Muscle of arm (tissue), 1 donor: ENCODE measurements at regions not wholly inside any gene's neighbourhood (a gene's known extent, or its start where the extent isn't known, plus 50 kb on each side); places are given as distances from the start of the nearest gene placed in this dataset.
A peak's percentile ranks its signal among the peaks of the same experiment; 100 is the strongest.

Source experiments
- DNase-seq: peaks from one replicate; pipeline ENCODE4 v3.0.0-alpha.2; 2013

DNA sequence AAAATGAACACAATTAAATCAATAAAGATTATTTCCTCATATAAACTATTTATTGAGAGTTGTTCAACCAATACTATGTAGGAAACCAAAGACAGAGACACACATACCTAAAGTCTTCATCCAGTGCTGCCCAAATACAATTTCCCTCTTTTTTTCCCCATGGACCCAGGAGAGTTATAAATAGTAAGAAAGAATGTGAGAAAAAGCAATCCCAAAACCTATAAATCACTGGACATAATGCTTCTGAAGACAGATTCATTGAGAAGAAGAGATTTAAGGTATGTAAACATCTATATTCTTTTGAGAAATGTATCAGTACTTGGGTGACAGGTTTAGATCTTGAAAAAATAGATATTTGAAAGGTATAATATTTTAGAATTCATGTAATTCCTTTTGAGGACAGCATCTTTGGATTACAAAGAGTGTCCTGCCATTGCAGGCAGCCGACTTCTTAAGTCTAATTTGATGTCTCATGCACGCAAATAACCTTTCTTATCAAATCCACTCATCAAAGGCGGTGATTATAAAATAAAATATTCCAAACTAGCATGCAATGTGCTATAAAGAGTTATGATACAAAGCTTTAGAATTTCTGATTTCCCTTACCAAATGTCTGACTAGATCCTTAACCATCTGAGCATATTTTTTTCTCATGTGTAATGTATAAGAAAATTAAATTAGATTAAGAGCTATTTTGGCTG lies 739.4 kb downstream of the LIG4 start:
- DNase-seq, result no peak

DNA sequence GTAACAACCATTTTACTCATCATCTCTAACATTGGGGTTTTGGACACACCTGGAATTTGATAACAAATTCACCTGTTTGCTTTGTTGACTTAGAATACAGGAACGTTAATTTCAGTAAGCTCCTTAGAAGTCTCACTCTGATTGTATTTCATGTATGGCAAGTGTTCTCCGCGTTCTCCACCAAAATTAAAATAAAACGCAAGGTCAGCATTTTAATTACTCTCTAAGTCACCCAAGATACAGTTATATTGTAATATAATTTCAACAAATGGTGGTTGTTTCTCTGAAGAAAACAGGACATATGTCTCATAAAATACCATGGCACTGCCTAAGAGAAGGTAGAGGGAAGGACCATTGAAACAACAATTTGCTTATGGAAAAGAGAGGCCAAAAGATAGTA lies 742.1 kb downstream of the LIG4 start:
- no peak for DNase-seq

DNA sequence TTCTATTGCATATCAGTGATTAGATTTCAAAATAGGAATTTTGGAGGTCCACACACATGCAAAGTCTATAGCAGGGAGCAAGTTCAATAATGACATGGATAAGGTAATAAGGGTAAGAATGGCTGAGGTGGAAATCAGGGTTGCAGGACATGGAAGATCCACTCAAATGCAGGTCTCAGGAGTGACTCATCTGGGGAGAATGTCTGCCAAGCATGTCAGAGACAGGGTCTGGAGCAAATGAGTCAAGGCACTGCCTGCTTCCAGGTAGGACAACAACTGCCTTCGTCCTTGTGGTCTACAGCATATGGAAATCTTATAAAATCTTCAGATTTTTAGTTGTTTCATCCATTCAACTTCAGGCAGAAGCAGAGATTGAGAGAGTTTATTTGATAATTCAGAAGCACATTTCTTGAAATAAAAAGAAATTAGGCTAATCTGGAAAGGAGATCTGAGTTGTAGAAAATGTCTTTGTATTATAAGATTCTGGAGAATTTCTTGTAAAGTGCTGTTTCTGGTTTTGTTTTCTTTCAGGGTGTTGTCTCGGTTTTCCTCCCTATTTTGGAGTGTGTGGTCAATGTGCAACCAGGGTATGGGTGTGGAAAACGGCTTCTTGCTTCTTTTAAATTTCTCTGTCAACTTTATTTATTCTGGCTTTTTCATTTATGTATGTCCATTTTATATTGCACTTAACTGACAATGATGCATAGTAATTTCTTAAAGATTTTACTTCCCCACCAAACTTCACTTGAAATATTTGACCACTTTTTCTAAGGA lies 748.8 kb downstream of the LIG4 start:
- DNase-seq, result no peak

DNA sequence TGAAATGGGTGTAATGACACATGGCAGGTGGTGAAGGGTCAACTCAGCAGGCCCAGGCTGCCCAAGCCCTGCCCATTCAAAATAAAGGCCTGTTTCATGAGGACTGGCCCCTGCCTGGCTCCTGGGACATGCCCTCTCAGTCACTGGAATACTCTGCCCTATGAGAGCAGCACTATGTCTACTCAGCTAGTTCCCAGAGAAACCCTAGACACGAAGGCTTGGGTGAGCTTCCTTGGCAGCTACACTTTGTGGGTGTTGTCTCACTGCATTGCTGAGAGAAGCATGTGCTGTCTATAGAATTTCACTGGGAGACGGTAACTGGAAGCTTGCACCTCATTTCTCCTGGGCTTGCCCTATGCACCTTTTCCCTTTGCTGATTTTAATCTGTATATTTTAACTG lies 752.8 kb downstream of the LIG4 start:
- no peak for DNase-seq

DNA sequence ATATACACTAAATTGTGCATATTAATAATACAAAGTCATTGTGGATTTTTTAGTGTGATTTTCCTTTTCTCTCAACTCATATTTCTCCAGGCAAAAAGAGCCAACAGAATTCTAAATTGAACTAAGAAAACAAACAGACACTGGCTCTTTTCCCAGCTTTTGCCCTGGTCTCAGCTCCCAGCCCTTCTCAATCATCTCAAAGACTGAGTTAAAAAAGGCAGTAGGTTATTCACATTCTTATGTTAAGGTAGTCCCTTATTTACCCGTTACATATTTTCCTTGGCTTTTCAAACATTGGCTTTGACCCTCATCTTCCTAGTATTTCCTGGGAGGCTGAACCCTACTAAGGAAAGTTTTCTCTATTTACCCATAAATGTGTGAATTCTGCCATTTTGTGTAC lies 753.6 kb downstream of the LIG4 start:
- DNase-seq, result no peak

DNA sequence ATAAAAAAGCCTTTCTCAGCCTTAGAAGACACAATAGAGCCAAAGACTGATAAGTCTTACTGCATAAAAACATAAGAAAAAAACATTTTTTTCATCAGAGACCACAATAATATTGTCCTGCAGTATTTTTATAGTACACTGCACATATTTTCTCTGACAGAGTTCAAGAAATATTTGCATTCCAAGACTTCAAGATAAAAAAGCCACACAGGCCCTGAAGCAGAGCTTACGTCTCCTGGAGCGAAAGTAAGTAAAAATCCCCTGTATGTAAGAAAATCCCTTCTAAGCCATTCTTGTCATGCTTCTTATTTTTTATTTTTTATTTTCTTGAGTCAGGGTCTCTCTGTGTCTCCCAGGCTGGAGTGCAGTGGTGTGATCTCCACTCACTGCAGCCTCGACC lies 755.9 kb downstream of the LIG4 start:
- DNase-seq, result no peak

DNA sequence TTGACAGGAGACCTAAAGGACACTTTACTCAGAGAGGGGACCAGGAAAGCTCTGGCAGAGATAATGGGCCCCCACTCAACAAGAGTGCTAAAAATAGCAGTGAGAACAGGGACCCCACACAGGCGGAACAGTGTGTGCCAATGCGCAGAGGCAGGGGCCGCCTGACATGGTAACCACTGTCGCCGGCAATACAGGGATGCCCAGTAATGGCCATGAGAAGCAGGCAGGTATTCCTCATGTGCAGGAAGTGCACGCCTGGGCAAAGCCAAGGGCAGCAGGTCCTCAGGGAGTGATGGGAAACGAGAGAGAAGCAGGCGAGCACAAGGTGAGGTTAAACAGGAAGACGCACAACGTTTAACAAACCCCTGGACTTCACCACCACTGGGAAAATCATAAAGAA lies 757.1 kb downstream of the LIG4 start:
- DNase-seq, result no peak

DNA sequence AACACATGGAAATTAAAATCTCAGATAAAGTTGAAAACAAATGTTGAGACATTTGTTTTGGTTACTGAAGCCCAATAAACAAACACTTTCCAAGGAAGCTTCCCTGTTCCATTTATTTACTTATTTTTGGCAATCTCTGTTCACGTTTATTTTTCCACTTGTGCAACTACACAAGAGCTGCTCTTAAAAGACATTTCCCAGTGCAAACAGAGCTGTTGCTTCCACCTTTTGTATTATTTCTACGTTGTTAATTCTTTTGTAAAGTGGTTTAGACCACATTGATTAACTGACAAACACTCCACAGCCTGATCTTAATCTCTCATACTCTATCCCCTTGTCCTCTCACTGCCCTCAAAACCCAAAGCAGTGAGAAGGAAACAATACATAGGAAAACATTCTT lies 757.6 kb downstream of the LIG4 start:
- no peak for DNase-seq

DNA sequence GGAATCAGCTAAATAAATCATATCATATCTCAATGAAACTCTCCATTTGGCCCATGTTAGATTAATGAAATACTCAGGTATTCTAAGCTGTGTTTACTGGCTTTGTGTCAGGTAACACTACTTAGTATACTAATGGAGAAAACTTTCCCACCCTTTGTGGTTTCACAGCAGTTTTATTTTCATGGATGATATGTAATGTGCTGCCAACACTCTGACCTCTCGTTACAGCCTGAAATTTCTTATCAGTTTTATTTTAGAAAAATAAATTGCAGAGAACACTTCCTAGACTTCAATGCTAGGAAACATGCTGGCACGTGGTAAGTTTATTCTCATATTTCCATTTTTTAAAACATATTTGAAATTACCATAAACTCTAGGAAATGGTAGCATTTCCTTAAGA lies 758.9 kb downstream of the LIG4 start:
- DNase-seq, result no peak

DNA sequence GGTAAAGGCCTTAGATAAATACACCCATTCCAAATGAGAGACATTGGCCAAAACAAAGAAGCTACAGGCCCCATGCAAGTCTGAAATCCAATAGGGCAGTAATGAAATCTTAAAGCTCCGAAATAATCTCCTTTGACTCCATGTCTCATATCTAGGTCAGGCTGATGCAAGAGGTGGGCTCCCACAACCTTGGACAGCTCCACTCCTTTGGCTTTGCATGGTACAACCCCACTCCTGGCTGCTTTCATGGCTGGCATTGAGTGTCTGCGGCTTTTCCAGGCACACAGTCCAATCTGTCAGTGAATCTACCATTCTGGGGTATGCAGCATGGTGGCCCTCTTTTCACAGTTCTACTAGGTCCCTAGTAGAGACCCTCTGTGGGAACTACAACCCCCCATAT lies 762.5 kb downstream of the LIG4 start:
- DNase-seq, result no peak

DNA sequence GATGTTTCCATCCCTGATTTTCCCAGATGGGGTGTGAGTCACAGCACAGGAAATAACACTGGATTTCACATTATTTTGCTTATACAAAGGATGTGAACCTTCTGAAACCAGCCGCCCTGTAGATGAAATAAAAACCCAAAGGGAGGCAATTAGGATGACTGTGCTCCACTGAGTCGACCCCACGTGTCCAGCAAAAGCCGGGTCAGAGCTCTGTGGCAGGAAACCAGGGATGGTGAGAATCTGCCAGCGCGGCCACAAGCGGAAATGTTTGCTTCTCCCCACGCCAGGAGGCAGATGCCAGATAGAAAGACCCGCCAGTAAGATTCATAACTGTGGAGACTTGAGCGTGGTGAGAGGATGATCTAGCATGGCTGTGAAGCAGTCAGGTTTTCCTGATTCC lies 764.4 kb downstream of the LIG4 start:
- peak; percentile 20 for DNase-seq

DNA sequence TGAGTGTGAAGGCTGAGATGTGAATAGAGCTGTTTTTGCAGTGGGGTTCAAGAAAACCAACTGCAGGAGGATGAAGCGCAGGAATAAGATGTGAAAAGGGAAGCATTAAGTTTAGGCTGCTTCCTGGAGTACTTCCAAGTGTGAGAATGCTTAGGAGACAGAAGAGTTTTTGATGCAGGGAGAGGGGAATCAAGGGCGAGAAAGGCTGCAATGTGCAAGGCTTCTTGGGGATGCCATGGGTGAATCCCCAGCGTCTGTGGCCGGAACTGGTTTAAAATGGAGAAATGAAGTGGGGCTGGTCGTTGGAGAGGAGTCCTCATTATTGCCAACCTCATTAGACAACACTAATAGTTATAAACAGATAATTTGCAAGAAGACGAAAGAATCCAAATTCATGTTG lies 764.9 kb downstream of the LIG4 start:
- no peak for DNase-seq

DNA sequence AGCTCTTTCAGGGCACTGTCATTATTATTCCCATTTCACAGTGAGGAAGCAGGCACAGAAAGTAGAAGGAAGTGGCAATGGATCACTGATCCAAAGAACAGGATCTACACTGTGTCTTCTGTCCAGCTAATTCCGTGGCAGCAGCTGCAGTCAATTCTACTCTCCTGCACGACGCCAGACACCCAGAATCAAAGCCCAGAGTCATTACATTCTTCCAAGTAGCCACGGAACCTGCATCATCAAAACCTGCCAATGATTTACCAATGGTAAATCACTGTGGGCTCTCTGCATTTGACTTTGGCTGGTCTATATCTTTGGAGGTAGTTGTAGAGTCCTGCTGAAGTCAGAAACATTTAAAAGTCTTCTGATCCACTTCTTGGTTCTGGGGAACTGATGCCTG lies 767.7 kb downstream of the LIG4 start:
- no peak for DNase-seq

DNA sequence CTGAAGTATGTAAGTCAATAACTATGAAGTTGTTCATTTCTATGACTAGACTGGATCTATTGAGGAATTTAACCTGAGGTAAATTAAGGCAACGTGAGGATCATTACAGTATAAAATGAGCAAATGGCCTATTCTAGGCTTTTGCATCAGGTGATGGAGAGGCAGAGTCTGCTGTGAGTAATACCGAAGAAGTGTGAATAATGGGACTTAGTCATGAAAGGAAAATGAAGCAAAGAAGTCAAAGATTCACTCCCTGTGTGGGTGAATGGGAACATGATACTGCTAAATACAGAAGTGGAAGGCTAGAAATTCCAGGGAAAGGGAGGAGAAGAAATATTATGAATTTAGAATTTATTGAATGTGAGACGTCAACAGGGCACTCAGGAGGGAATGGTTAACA lies 774.1 kb downstream of the LIG4 start:
- no peak for DNase-seq

DNA sequence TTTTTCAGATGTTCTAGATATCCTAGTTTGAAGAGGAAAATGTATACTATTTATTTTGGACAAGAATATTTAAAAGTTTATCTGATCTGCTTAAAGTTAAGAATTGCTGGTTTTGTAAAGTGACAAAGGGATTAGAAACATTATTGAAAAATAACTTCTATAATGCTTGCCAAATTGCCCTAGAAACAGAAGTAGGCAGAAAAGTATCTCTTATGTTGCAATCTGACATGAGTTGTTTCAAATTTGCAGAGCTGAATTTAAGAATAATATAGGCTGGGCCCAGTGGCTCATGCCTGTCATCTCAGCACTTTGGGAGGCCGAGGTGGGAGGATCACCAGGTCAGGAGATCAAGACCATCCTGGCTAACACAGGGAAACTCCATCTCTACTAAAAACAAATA lies 777.1 kb downstream of the LIG4 start:
- no peak for DNase-seq

DNA sequence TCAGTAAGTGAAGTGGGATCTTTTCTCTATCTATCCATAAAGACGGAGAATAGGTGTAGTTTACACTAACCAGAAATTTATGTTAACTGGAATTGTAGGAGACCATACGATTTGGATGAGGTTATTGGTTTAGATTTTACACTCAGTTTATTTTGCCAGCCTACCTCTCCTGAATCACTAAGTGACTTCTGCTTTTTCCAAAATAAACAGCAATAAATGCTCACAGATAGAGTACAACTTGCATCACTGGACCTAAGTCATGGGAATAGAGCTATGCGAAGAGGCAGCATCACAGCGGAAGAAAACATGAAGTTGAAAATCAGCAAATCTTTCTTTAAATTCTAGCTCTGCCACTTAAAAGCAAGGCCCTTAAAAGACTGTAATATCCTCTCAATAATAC lies 781.0 kb downstream of the LIG4 start:
- no peak for DNase-seq

DNA sequence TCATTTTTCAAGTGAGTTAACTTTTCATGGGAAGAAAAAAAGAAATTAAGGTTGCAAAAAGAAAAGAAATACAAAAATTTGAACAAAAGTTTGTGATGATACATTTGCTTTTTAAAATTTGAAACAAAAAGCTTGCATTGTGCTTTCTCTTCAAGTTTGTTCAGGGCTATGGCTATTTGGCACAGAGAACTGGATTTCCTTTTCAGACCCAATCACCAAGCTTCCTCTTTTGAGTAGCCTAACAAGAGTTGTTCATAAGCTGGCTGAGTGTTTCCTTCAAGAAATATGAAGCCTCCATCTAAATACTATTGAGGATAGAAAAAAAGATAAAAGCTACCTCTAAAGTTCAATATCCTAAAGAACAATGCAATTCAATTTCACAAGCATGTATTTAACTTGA lies 787.8 kb downstream of the LIG4 start:
- peak; percentile 13 for DNase-seq

DNA sequence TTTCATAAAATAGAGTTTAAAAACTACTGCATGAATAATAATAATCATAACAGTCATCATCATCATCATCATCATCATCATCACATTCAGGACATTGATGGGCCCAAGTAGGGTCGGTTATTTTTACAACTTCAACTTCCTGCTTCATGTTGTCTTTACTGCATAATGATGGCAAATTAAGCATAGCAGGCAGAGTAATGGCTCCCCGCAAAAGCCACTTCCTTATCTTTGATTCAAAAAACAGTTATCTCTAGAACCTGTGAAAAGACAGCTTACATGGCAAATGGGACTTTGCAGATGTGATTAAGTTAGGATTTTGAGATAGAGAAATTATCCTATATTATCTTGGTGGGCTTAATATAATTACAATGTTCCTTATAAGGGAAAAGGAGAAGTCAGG lies 792.9 kb downstream of the LIG4 start:
- DNase-seq, result no peak

DNA sequence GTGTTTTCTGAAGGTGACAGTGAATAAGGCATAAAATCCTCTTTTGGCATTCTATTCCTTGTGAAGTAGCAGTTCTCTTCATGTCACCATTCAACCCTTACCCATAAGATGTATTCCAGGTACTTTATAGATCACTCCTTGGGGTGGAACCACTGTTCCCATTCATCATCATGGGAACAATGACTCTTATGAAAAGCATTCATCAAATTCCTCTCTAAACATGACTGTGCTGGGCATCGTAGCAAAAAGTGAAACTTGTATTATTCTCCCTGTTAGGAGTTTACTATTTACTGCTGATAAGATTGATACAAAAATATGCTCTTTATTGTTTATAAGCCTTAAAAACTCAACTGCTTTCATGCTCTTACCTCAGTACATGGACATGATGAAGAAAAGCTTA lies 793.4 kb downstream of the LIG4 start:
- DNase-seq, result no peak

DNA sequence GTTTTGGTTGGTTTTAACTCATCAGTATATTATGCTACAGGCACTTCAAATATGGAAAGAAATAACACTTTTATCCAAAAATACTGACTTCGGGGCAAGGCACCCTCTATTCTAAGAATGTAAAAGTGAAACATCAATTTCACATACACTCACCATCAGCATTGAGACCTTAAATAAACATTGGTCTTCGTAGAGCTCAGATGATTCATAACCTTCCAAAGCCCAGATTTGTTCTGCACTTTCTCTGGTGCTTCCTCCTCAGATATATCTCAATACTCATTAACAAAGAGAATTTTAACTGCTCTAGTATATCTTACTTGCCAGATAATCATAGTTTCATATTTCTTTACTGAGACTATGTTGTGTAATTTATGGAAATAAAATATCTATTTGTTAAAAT lies 794.3 kb downstream of the LIG4 start:
- no peak for DNase-seq

DNA sequence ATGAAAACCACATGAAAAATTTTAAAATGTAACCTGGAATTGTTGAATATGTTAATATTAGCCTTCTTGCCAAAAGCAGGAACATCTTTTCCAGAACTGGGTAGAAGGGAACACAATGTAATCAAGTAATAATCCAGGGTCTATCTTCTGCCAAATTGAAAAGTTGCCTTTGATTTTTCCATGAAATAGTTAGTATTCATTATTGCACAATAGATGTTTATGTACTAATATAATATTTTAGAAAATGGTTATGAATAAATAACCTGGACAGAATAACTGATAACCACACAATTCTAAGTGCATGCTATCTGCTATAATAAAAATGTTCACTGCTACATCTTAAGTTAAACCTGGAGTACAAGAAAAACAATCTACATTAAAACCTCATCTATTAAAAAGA lies 802.3 kb downstream of the LIG4 start:
- DNase-seq, result no peak

DNA sequence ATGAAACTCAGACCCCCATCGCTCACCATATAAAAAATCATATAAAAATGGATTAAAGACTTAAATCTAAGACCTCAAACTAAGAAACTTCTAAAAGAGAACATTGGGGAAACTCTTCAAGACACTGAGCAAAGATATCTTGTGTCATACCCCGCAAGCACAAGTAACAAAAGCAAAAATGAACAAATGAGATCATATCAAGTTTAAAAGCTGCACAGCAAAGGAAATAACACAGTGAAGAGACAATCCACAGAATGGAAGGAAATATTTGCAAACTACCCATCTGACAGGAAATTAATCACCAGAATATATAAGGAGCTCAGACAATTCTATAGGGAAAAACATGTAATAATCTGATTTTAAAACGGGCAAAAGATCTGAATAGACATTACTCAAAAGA lies 808.3 kb downstream of the LIG4 start:
- no peak for DNase-seq

DNA sequence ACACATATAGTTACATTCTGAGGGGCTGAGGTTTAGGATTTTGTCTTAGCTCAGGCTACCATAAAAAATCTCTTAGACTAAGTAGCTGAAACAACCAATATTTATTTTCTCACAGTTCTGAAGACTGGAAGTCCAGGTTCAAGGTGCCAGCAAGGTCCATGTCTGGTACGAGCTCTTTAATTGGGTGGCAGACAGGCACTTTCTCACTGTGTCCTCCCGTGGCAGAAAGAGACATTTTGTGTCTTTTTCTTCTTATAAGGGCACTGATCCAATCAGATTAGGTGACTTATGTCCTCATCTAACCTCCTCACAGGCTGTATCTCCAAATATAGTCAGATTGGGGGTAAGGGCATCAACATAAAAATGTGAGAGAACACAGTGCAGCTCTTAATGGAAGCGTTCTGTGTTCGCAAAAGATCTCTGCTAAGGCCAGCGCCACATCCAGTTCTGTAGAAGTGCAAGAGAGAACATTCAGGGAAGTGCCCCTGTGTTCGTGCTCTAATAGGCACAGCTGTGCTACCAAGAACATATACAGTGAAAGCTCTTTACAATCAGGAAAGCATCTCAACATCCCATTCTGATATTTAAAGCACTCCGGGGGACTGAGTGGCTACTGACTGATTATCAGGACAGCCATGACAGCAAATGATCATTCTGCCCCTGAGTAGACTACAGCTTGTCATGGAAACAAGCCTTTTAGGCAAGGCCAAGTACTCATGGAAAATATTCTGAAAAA lies 819.2 kb downstream of the LIG4 start:
- no peak for DNase-seq
